Upper lobe of right lung (tissue), 1 donor: ENCODE measurements at regions not wholly inside any gene's neighbourhood (a gene's known extent, or its start where the extent isn't known, plus 50 kb on each side); places are given as distances from the start of the nearest gene placed in this dataset.

Experiments used
- ATAC-seq: fragments of 200-7000 bp; cut with Tn5 transposase; one replicate; pipeline ENCODE4 v1.9.1; 2020; ENCODE audit warnings: mild to moderate bottlenecking, moderate library complexity
- DNase-seq: peaks from one replicate; pipeline ENCODE4 v3.0.0-alpha.2; 2020
- H3K27ac ChIP-seq: fragments of 200-600 bp; one replicate; pipeline ENCODE4 v1.8.0; 2022
- H3K27me3 ChIP-seq: fragments of 200-600 bp; one replicate; pipeline ENCODE4 v1.8.0; 2022; ENCODE audit warnings: mild to moderate bottlenecking
- H3K36me3 ChIP-seq: fragments of 200-600 bp; one replicate; pipeline ENCODE4 v1.8.0; 2022
- H3K4me1 ChIP-seq: fragments of 200-600 bp; one replicate; pipeline ENCODE4 v1.8.0; 2022
- H3K4me3 ChIP-seq: fragments of 200-600 bp; one replicate; pipeline ENCODE4 v1.8.0; 2022; ENCODE audit warnings: mild to moderate bottlenecking
- H3K9me3 ChIP-seq: fragments of 200-600 bp; one replicate; pipeline ENCODE4 v1.8.0; 2022
- intact Hi-C: fragments of 100-400 bp; cut with DNase I; formaldehyde crosslinking; loops from one replicate; pipeline ENCODE4 v1.11.0; 2022
- TF ChIP-seq, protein P1 (sequence below): fragments of 200-600 bp; IDR thresholded peaks from one replicate; pipeline ENCODE4 v1.8.0; 2022; ENCODE audit warnings: antibody characterized with exemption
- donor health status: DM: no; HTN: yes; CAD: no; lungs with severe emphysema.

DNA sequence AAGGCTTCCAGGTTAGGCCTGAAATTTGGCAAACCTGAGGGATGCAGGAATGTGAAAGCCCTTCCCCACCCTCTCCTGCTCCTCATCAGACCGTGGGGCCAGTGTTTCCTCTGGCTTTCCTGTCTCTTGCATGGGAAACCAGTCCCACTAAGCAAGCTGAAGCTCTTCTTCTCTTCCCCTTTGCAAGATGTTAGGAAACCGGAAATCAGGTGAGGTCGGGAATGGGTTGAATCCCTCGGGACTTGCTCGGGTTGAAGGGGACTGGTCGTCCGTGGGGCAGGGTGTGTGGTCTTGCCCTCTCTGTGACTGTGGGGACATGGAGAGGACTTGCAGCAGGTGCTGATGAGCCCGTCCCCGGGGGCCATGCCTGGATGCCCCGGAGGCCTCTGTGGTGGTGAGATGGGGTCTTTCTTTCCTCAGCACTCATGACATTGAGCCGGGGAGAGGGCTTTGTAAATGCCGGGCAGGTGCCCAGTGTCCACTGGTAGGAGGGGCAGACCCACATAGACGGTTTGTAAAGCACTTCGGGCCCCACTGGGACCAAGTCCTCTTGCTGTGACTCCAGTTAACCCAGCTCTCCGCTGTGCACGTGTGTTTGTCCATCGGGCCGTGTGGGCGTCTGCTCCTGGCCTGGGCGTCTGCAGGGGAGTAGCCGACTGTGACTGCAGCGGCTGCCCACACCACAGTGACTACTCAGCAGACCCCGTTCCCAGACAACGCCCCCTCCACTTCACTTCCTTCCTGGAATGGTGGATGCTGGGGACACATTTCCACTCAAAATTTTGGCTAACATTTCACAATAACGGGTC, 373.9 kb downstream of the GLRX3 start:
- no peak overlapping the region for H3K27ac ChIP-seq
- intact Hi-C loops, result no loop called here
- H3K4me3 ChIP-seq, result no peak overlapping the region
- ATAC-seq (no peak), DNase-seq (no peak)
- TF ChIP-seq, protein P1, sequence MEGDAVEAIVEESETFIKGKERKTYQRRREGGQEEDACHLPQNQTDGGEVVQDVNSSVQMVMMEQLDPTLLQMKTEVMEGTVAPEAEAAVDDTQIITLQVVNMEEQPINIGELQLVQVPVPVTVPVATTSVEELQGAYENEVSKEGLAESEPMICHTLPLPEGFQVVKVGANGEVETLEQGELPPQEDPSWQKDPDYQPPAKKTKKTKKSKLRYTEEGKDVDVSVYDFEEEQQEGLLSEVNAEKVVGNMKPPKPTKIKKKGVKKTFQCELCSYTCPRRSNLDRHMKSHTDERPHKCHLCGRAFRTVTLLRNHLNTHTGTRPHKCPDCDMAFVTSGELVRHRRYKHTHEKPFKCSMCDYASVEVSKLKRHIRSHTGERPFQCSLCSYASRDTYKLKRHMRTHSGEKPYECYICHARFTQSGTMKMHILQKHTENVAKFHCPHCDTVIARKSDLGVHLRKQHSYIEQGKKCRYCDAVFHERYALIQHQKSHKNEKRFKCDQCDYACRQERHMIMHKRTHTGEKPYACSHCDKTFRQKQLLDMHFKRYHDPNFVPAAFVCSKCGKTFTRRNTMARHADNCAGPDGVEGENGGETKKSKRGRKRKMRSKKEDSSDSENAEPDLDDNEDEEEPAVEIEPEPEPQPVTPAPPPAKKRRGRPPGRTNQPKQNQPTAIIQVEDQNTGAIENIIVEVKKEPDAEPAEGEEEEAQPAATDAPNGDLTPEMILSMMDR, result no peak
- H3K36me3 ChIP-seq, result no peaks in the 10 kb centered on the region
- no peaks in the 10 kb centered on the region for H3K9me3 ChIP-seq
- H3K4me1 ChIP-seq, result no peaks in the 10 kb centered on the region
- no peaks in the 10 kb centered on the region for H3K27me3 ChIP-seq

DNA sequence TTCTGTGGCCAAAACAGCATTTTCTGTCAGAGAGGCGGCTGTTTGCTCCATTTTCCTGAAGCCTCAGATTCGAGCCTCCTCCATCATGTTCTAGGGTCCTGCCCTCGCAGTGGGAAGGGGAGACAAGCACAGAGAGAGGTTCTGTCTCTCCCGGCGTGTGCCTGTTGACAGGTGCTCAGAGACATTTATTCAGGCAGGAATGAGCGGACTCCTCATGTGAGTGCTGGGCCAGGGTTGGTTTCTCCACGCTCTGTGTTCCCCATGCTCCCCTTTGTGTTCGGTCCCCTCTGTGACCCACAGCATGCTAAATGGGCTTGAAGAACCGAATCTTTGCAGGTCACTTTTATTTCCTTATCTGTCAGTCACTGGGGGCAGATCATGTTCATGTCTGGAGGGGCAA, 374.6 kb downstream of the GLRX3 start:
- ATAC-seq (no peak), DNase-seq (no peak)
- no peak overlapping the region for H3K27ac ChIP-seq
- no peaks in the 10 kb centered on the region for H3K4me1 ChIP-seq
- H3K27me3 ChIP-seq, result no peaks in the 10 kb centered on the region
- no peak overlapping the region for H3K4me3 ChIP-seq
- intact Hi-C loops, result no loop called here
- no peaks in the 10 kb centered on the region for H3K36me3 ChIP-seq
- TF ChIP-seq, protein P1, result no peak
- no peaks in the 10 kb centered on the region for H3K9me3 ChIP-seq

DNA sequence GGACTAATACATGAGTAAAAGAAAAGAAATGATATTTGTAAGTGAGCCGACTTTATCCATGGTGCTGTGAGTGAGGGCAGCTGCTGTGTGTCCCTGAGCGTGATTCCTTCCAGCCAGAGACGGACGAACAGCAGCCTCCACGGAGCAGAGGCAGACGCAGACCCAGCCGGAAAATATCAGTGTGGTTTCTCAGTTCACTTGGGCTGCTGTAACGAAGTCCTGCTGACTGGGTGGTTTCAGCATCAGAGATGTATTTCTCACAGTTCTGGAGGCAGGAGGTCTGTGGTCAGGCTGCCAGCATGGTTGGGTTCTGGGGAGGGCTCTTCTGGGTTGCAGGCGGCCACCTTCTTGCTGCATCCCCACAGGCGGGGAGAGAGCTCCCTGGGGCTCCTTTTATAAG, 375.6 kb downstream of the GLRX3 start:
- intact Hi-C loops, result no loop called here

DNA sequence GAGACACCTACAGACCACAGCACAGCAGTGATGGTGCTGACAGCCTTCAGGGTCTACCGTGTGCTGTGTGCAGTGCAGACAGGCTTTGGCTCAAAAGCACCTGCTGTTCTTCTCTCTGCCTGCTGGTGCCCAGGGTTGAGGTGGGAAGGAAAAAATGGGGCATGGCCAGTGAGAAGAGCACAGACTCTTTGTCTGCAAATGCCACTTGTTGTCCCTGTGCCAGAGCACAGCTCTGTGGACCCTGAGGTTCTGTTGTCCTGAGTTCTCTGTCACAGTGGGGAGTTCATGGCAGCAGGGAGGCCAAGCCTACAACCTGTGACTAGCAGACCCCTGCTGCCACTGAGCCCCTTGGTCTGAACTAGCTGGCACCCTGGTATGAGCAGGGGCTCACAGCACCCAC, 376.7 kb downstream of the GLRX3 start:
- TF ChIP-seq, protein P1, result no peak
- ATAC-seq (no peak), DNase-seq (no peak)
- Histone ChIP-seq H3K36me3 (no peaks in the 10 kb centered on the region), H3K4me3 (no peak overlapping the region), H3K9me3 (no peaks in the 10 kb centered on the region), H3K4me1 (no peaks in the 10 kb centered on the region), H3K27me3 (no peaks in the 10 kb centered on the region), H3K27ac (no peak overlapping the region)
- intact Hi-C loops, result no loop called here

More for the DNA sequence above, 375.6 kb downstream of the GLRX3 start:
- Histone ChIP-seq H3K4me1 (no peaks in the 10 kb centered on the region), H3K9me3 (no peaks in the 10 kb centered on the region), H3K4me3 (no peak overlapping the region), H3K27ac (no peak overlapping the region), H3K36me3 (no peaks in the 10 kb centered on the region), H3K27me3 (no peaks in the 10 kb centered on the region)
- DNase-seq (no peak), ATAC-seq (no peak)
- TF ChIP-seq, protein P1, result no peak

DNA sequence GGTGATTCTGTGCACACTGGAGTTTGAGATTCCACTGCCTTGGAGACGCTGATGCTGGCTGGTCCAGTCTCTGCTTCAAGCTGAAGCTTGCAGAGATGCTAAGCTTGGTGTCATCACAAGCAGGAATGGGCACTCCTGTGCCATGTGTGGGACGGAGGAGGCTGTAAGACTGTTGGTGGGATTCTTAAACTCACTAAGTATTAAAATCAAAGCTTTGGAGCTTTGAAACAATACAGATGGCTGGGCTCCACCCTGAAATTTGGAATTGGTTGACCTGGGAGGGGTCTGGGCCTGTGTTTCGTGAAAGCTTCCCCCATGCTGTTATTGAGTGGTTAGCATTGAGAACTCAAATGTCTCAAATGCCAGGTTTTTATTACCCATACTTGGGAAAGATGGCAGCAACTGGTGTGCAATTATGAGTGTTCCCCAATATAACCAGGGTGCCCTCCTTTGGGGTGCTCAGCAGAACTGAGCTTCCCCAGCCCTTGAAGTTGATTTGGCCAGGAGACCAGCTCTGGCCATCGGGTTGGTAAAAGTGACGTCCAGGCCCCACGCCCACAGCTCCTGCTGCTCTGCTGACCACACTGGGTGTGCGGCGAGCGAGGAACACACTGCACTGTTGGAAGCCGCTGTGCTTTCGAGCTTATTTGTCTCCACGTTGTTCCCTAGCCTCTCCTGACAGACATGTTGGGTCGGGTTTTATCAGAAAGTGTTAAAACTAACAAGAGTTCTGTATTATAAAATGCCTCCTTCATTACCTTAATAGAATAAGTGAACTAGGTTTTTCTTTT, 377.7 kb downstream of the GLRX3 start:
- intact Hi-C loops, result no loop called here
- Histone ChIP-seq H3K4me1 (no peaks in the 10 kb centered on the region), H3K27ac (no peak overlapping the region), H3K36me3 (no peaks in the 10 kb centered on the region), H3K27me3 (no peaks in the 10 kb centered on the region), H3K9me3 (no peaks in the 10 kb centered on the region), H3K4me3 (no peak overlapping the region)
- DNase-seq, result no peak
- TF ChIP-seq, protein P1, result no peak
- ATAC-seq, result no peak
